GM12892 (cell line): ENCODE measurements at regions not wholly inside any gene's neighbourhood (a gene's known extent, or its start where the extent isn't known, plus 50 kb on each side); places are given as distances from the start of the nearest gene placed in this dataset.
A peak's percentile ranks its signal among the peaks of the same experiment; 100 is the strongest.

Experiments used
- DNase-seq: peaks from one replicate; pipeline ENCODE4 v3.0.0; 2011; ENCODE audit not compliant: insufficient read length
- FAIRE-seq: peaks from 2 replicates; lab custom pipeline; 2011; peaks lifted over from hg19 to GRCh38; lab: Jason Lieb, UNC
- POLR2A ChIP-seq: IDR thresholded peaks from 2 replicates; pipeline ENCODE4 v1.6.1; 2011; ENCODE audit warnings: low read depth, low read length, control low read depth
- POLR2AphosphoS5 ChIP-seq: IDR thresholded peaks from 2 replicates; pipeline ENCODE4 v1.6.1; 2011; ENCODE audit warnings: low read depth, low read length, control low read depth
- TAF1 ChIP-seq: IDR thresholded peaks from 2 replicates; pipeline ENCODE4 v1.6.1; 2011; ENCODE audit warnings: low read depth, mild to moderate bottlenecking, control low read depth, low read length, borderline replicate concordance

GRCh38 chr10:58989486-58990039 is 186.9 kb upstream of the PHYHIPL start:
- TF ChIP-seq POLR2AphosphoS5: no peak
- TF ChIP-seq TAF1: no peak
- TF ChIP-seq POLR2A: no peak
- DNase-seq (no peak), FAIRE-seq (no peak)

- DNase-seq: no peak
- no peak for FAIRE-seq
- TF ChIP-seq POLR2AphosphoS5: no peak
- no peak for TF ChIP-seq TAF1
- TF ChIP-seq POLR2A: no peak
These were observed 185.8 kb upstream of the PHYHIPL start for GRCh38 chr10:58990693-58991092.

GRCh38 chr10:58991856-58992255 is 184.6 kb upstream of the PHYHIPL start:
- no peak for FAIRE-seq
- TF ChIP-seq POLR2A (no peak), POLR2AphosphoS5 (no peak), TAF1 (no peak)
- no peak for DNase-seq

- DNase-seq (no peak), FAIRE-seq (no peak)
- TF ChIP-seq POLR2A: no peak
- no peak for TF ChIP-seq TAF1
- no peak for TF ChIP-seq POLR2AphosphoS5
These were observed 183.5 kb upstream of the PHYHIPL start for GRCh38 chr10:58992830-58993460.

GRCh38 chr10:58993480-58994221 is 182.8 kb upstream of the PHYHIPL start:
- DNase-seq (peak; percentile 19), FAIRE-seq (peak; percentile 56)
- TF ChIP-seq TAF1 (no peak), POLR2A (no peak), POLR2AphosphoS5 (no peak)

- peak; percentile 80 for FAIRE-seq
- DNase-seq: no peak
- TF ChIP-seq TAF1 (no peak), POLR2A (no peak), POLR2AphosphoS5 (no peak)
These were observed 182.0 kb upstream of the PHYHIPL start for GRCh38 chr10:58994226-58995057.

GRCh38 chr10:58995058-58995596 is 181.3 kb upstream of the PHYHIPL start:
- TF ChIP-seq TAF1 (no peak), POLR2AphosphoS5 (no peak), POLR2A (no peak)
- DNase-seq (no peak), FAIRE-seq (no peak)

- DNase-seq (no peak), FAIRE-seq (peak; percentile 69)
These were observed 180.4 kb upstream of the PHYHIPL start for GRCh38 chr10:58996063-58996462.

GRCh38 chr10:58996866-58997265 is 179.6 kb upstream of the PHYHIPL start:
- FAIRE-seq: no peak
- no peak for DNase-seq
- TF ChIP-seq POLR2A (no peak), POLR2AphosphoS5 (no peak), TAF1 (no peak)

More at GRCh38 chr10:58996063-58996462, 180.4 kb upstream of the PHYHIPL start:
- TF ChIP-seq POLR2A: no peak
- TF ChIP-seq POLR2AphosphoS5: no peak
- no peak for TF ChIP-seq TAF1

- TF ChIP-seq POLR2A (no peak), POLR2AphosphoS5 (no peak), TAF1 (no peak)
- DNase-seq (no peak), FAIRE-seq (no peak)
These were observed 177.3 kb upstream of the PHYHIPL start for GRCh38 chr10:58998924-58999713.
